Endothelial cell of umbilical vein (primary cell): ENCODE measurements at regions not wholly inside any gene's neighbourhood (a gene's known extent, or its start where the extent isn't known, plus 50 kb on each side); places are given as distances from the start of the nearest gene placed in this dataset.

ENCODE experiments used
- BruUV-seq: library from RNA; stranded (reverse); fragments of 400-500 nt; replicated peaks from 2 replicates; lab custom pipeline; 2021; lab: Mats Ljungman, UMichigan
- CTCF ChIA-PET: fragments of 300-600, 350-600 bp; sonication (Branson Sonifier 250); formaldehyde crosslinking; loops from one replicate; lab custom pipeline; 2021; ENCODE audit warnings: antibody characterized with exemption, inconsistent platforms; lab: Charles Lee
- POLR2A ChIA-PET: fragments of 300-600, 350-600 bp; sonication (Branson Sonifier 250); formaldehyde crosslinking; loops from one replicate; lab custom pipeline; 2021; ENCODE audit warnings: antibody characterized with exemption, inconsistent platforms; lab: Charles Lee
- DNase-seq: peaks from one replicate; pipeline ENCODE4 v3.0.0-alpha.2; 2011; ENCODE audit warnings: low read depth, low spot score
- FAIRE-seq: peaks from 2 replicates; lab custom pipeline; 2011; peaks lifted over from hg19 to GRCh38; lab: Jason Lieb, UNC
- H2AFZ ChIP-seq: 2 replicates; pipeline ENCODE4 v1.6.0; 2012; ENCODE audit warnings: low read depth, low read length, control low read depth, inconsistent platforms
- H3K27ac ChIP-seq: 2 replicates; pipeline ENCODE4 v1.5.1; 2011; ENCODE audit warnings: low read depth, mild to moderate bottlenecking, control low read depth, low read length, moderate library complexity; ENCODE audit not compliant: insufficient read depth
- H3K27me3 ChIP-seq, 2 experiments: 2 replicates each; pipeline versions ENCODE4 v1.6.0 to v1.6.1; 2011; ENCODE audit warnings: low read length in 2 of 2, mixed read lengths in 1 of 2; ENCODE audit not compliant: control insufficient read depth in 2 of 2, insufficient read depth in 2 of 2
- H3K36me3 ChIP-seq, 2 experiments: 2 replicates in 1 of 2; 3 replicates in 1 of 2; pipeline ENCODE4 v1.5.1; 2011; ENCODE audit warnings: low read length in 2 of 2, mild to moderate bottlenecking in 1 of 2, moderate library complexity in 1 of 2; ENCODE audit not compliant: control insufficient read depth in 2 of 2, insufficient read depth in 2 of 2; ENCODE audit errors: extremely low read depth in 1 of 2
- H3K4me1 ChIP-seq: 3 replicates; pipeline ENCODE4 v1.5.1; 2011; ENCODE audit warnings: mild to moderate bottlenecking, low read length; ENCODE audit not compliant: control insufficient read depth, insufficient read depth; ENCODE audit errors: extremely low read depth
- H3K4me2 ChIP-seq: 2 replicates; pipeline ENCODE4 v1.6.1; 2011; ENCODE audit warnings: low read length, control low read depth, mixed read lengths; ENCODE audit not compliant: insufficient read depth
- H3K4me3 ChIP-seq, 3 experiments: fragments of 200-600 bp in 1 of 3; sonication (generic), shearing (Covaris generic) in 1 of 3; replicated peaks in 1 of 3; 2 replicates each; pipeline ENCODE4 v1.5.1; 2011 to 2016; ENCODE audit warnings: control low read depth in 3 of 3, low read length in 3 of 3, mild to moderate bottlenecking in 2 of 3, inconsistent platforms in 1 of 3, low read depth in 1 of 3, moderate library complexity in 1 of 3; ENCODE audit not compliant: insufficient read depth in 1 of 3
- H3K79me2 ChIP-seq: 2 replicates; pipeline ENCODE4 v1.6.0; 2012; ENCODE audit warnings: low read length, inconsistent platforms; ENCODE audit not compliant: control insufficient read depth, insufficient read depth
- H3K9ac ChIP-seq: replicated peaks from 2 replicates; pipeline ENCODE3; 2011; ENCODE audit warnings: low read length, control low read depth; ENCODE audit not compliant: insufficient read depth; ENCODE audit errors: extremely low read depth
- H3K9me1 ChIP-seq: replicated peaks from 3 replicates; pipeline ENCODE4 v1.6.0; 2011; ENCODE audit warnings: mild to moderate bottlenecking, low read length; ENCODE audit not compliant: control insufficient read depth, insufficient read depth; ENCODE audit errors: extremely low read depth
- H3K9me3 ChIP-seq: replicated peaks from 2 replicates; pipeline ENCODE4 v1.5.1; 2012; ENCODE audit warnings: low read length, inconsistent platforms; ENCODE audit not compliant: control insufficient read depth, insufficient read depth
- H4K20me1 ChIP-seq: replicated peaks from 2 replicates; pipeline ENCODE3; 2011; ENCODE audit warnings: mild to moderate bottlenecking, low read length; ENCODE audit not compliant: control insufficient read depth, insufficient read depth; ENCODE audit errors: extremely low read depth
- EZH2 ChIP-seq: IDR thresholded peaks from 2 replicates; pipeline ENCODE4 v1.6.1; 2012; ENCODE audit warnings: borderline replicate concordance, low read depth, mild to moderate bottlenecking, moderate library complexity, low read length, inconsistent platforms; ENCODE audit not compliant: severe bottlenecking
- FOS ChIP-seq: IDR thresholded peaks from 2 replicates; pipeline ENCODE4 v1.6.1; 2011; ENCODE audit warnings: mild to moderate bottlenecking, low read length, moderate library complexity, borderline replicate concordance; ENCODE audit not compliant: insufficient read depth
- GATA2 ChIP-seq: IDR thresholded peaks from 2 replicates; pipeline ENCODE4 v1.7.0; 2011; ENCODE audit warnings: low read depth, mild to moderate bottlenecking, moderate library complexity, mixed read lengths, low read length; ENCODE audit not compliant: insufficient read length, insufficient read depth
- JUN ChIP-seq: IDR thresholded peaks from 2 replicates; pipeline ENCODE4 v1.6.1; 2011; ENCODE audit warnings: borderline replicate concordance, low read depth; ENCODE audit not compliant: insufficient read length, insufficient read depth
- MYC ChIP-seq: IDR thresholded peaks from one replicate; pipeline ENCODE4 v1.6.1; 2011; ENCODE audit warnings: mild to moderate bottlenecking, low read depth, low read length
- POLR2A ChIP-seq: IDR thresholded peaks from 2 replicates; pipeline ENCODE4 v1.6.1; 2012; ENCODE audit warnings: low read depth, mild to moderate bottlenecking, control low read depth, low read length
- POLR2AphosphoS5 ChIP-seq: IDR thresholded peaks from 2 replicates; pipeline ENCODE4 v1.6.1; 2012; ENCODE audit warnings: low read depth, mild to moderate bottlenecking, control low read depth, low read length, moderate library complexity; ENCODE audit not compliant: insufficient read depth
- dilution Hi-C: fragments of 300-500 bp; cut with MboI; formaldehyde crosslinking; loops from one replicate; pipeline ENCODE4 v1.15.0; 2019; ENCODE audit warnings: low sequenced_read_pairs; ENCODE audit not compliant: extremely low pct_ligation_motif_present
- intact Hi-C: fragments of 100-400 bp; cut with micrococcal nuclease; formaldehyde crosslinking; loops from one replicate; pipeline ENCODE4 v1.10.0; 2022
- TF ChIP-seq, protein P1 (sequence below): IDR thresholded peaks from 2 replicates; pipeline ENCODE4 v1.6.1; 2011; ENCODE audit not compliant: insufficient read depth, insufficient read length
- TF ChIP-seq, protein P2 (sequence below), 2 donors: IDR thresholded peaks; 1 replicate in 1 of 2; 2 replicates in 1 of 2; pipeline ENCODE4 v1.5.1; 2011; ENCODE audit warnings: low read length in 2 of 2, mild to moderate bottlenecking in 2 of 2, moderate library complexity in 2 of 2, control low read depth in 1 of 2, inconsistent platforms in 1 of 2, low read depth in 1 of 2; ENCODE audit not compliant: insufficient read depth in 1 of 2; ENCODE audit errors: extremely low read depth in 1 of 2

DNA sequence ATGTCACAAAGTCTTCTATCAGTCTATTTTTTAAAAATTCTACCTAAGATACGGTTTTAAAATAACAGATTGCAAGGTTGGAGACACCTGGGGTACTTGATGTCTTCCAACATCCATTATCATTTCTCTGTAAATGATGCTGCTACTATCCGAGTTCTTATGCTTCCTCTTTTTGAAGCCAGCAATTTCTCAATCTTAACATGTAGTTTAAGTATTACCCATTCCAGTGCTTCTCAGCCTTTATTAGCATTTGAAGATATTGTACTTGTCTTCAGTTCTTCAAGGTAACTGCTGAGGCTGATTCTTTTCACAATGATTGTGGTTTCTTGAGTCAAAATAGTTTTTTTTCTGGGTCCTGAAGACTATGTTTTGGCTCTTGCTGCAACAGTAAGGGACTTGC is 96.4 kb upstream of the SELENOP start:
- peaks cover 23 to 34% of the 10 kb centered on the region in 2 experiments for H3K27me3 ChIP-seq
- no peak overlapping the region for H3K4me3 ChIP-seq
- H3K4me2 ChIP-seq = peak overlapping the region; percentile 96
- POLR2A ChIA-PET = interaction anchor here (1.1 kb wide), 1 partner anchor 130 kb away, joined by 3 read pairs; no protein-coding TSS in a partner anchor
- H3K9me1 ChIP-seq = no peaks in the 10 kb centered on the region
- no peaks in the 10 kb centered on the region for H3K36me3 ChIP-seq
- TF ChIP-seq EZH2 (no peak), JUN (no peak), MYC (no peak), GATA2 (no peak), POLR2A (no peak), POLR2AphosphoS5 (no peak), FOS (no peak)
- TF ChIP-seq, protein P1, sequence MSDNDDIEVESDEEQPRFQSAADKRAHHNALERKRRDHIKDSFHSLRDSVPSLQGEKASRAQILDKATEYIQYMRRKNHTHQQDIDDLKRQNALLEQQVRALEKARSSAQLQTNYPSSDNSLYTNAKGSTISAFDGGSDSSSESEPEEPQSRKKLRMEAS = no peak
- intact Hi-C loops (loop anchor here (5.0 to 10.0 kb wide), 3 partner anchors 399 to 577 kb away; partner anchors contain the start of gene TMEM267), dilution Hi-C loops (no loop called here)
- peak overlapping the region; percentile 97 for H2AFZ ChIP-seq
- no TSS peak for BruUV-seq
- no peaks in the 10 kb centered on the region for H4K20me1 ChIP-seq
- no peak for DNase-seq
- H3K9me3 ChIP-seq = no peaks in the 10 kb centered on the region
- no peak overlapping the region for H3K27ac ChIP-seq
- H3K9ac ChIP-seq = no peak overlapping the region
- H3K79me2 ChIP-seq = no peaks in the 10 kb centered on the region
- FAIRE-seq = no peak
- CTCF ChIA-PET = interaction anchor here (0.9 to 8.3 kb wide), 15 partner anchors 14 to 576 kb away, joined by 3 to 175 read pairs (median 14); partner anchors contain the start of gene TMEM267
- peaks cover 5% of the 10 kb centered on the region for H3K4me1 ChIP-seq

DNA sequence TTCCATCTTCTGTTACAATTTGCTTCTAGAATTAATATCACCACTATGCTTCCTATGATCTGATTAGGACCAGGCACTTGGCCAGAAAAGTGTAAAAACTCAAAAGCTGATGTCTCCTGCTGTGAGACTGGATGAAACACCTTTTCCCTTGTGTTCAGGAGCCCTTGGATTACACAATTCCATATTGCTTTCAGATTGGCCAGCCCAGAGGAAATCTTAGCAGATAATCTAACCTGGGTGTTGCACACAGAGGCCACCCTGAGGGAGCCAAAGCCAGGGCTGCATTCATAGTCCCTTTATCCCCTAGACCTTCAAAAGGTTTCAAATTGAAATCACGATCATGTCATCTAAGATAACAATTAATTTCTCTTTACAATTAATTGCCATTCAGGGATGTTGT is 94.1 kb upstream of the SELENOP start:
- Histone ChIP-seq H3K4me1 (peaks cover 5% of the 10 kb centered on the region), H3K79me2 (no peaks in the 10 kb centered on the region), H3K27ac (no peak overlapping the region), H3K27me3 (peaks cover 23 to 34% of the 10 kb centered on the region in 2 experiments), H2AFZ (no peak overlapping the region), H3K9ac (no peak overlapping the region), H3K9me1 (no peaks in the 10 kb centered on the region), H3K36me3 (no peaks in the 10 kb centered on the region), H3K9me3 (no peaks in the 10 kb centered on the region), H4K20me1 (no peaks in the 10 kb centered on the region), H3K4me3 (no peak overlapping the region), H3K4me2 (no peak overlapping the region)
- DNase-seq = no peak
- TF ChIP-seq JUN (no peak), MYC (no peak), EZH2 (no peak), FOS (no peak), GATA2 (no peak), POLR2A (no peak)
- TF ChIP-seq, protein P2, sequence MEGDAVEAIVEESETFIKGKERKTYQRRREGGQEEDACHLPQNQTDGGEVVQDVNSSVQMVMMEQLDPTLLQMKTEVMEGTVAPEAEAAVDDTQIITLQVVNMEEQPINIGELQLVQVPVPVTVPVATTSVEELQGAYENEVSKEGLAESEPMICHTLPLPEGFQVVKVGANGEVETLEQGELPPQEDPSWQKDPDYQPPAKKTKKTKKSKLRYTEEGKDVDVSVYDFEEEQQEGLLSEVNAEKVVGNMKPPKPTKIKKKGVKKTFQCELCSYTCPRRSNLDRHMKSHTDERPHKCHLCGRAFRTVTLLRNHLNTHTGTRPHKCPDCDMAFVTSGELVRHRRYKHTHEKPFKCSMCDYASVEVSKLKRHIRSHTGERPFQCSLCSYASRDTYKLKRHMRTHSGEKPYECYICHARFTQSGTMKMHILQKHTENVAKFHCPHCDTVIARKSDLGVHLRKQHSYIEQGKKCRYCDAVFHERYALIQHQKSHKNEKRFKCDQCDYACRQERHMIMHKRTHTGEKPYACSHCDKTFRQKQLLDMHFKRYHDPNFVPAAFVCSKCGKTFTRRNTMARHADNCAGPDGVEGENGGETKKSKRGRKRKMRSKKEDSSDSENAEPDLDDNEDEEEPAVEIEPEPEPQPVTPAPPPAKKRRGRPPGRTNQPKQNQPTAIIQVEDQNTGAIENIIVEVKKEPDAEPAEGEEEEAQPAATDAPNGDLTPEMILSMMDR (IDR thresholded peaks at IDR 0.05; ENCODE audit: extremely low read depth in 1 of 2, insufficient read depth in 1 of 2, low read depth in 1 of 2, low read length in 2 of 2) = no peak
- TF ChIP-seq, protein P1 = no peak
- BruUV-seq = no TSS peak
- dilution Hi-C loops = no loop called here
- CTCF ChIA-PET = interaction anchor here (1.1 to 2.9 kb wide), 2 partner anchors 16 to 215 kb away, joined by 3 to 8 read pairs; partner anchors contain the start of gene ZNF131
- POLR2A ChIA-PET = no interaction called here
- intact Hi-C loops = loop anchor here (5.0 to 10.0 kb wide), 3 partner anchors 401 to 579 kb away; partner anchors contain the start of gene TMEM267
- no peak for FAIRE-seq
